CD4-positive, alpha-beta T cell (primary cell): ENCODE measurements at regions not wholly inside any gene's neighbourhood (a gene's known extent, or its start where the extent isn't known, plus 50 kb on each side); places are given as distances from the start of the nearest gene placed in this dataset.

ENCODE experiments used
- ATAC-seq: fragments of 200-7000 bp; cut with Tn5 transposase; one replicate; pipeline ENCODE4 v1.10.0; 2022; ENCODE audit warnings: mild to moderate bottlenecking; ENCODE audit not compliant: poor library complexity
- CTCF ChIA-PET: fragments of 350-600 bp; sonication (Branson Sonifier 250); formaldehyde crosslinking; loops from one replicate; lab custom pipeline; 2021; ENCODE audit warnings: antibody characterized with exemption, inconsistent platforms; lab: Charles Lee
- POLR2A ChIA-PET: fragments of 350-600 bp; sonication (Branson Sonifier 250); formaldehyde crosslinking; loops from one replicate; lab custom pipeline; 2021; ENCODE audit warnings: antibody characterized with exemption, inconsistent platforms; lab: Charles Lee
- DNase-seq, 14 experiments: peaks; one replicate each; pipeline ENCODE4 v3.0.0-alpha.2; 2013 to 2020; ENCODE audit warnings: mixed read lengths in 2 of 14
- H3K27ac ChIP-seq, 2 donors: one replicate each; pipeline versions ENCODE4 v1.5.1 to v1.7.0; 2013; ENCODE audit warnings: low read length in 2 of 2, low read depth in 1 of 2, mild to moderate bottlenecking in 1 of 2
- H3K27me3 ChIP-seq, 2 experiments: 1 replicate in 1 of 2; 2 replicates in 1 of 2; pipeline versions ENCODE4 v1.6.1 to v1.7.0; 2013; ENCODE audit warnings: low read length in 2 of 2, control low read depth in 1 of 2, mild to moderate bottlenecking in 1 of 2, moderate library complexity in 1 of 2; ENCODE audit not compliant: insufficient read depth in 2 of 2, control insufficient read depth in 1 of 2
- H3K36me3 ChIP-seq: one replicate; pipeline ENCODE4 v1.6.1; 2013; ENCODE audit warnings: low read length, control low read depth; ENCODE audit not compliant: insufficient read depth
- H3K4me1 ChIP-seq: one replicate; pipeline ENCODE4 v1.6.1; 2013; ENCODE audit warnings: low read length, control low read depth; ENCODE audit not compliant: insufficient read depth
- H3K4me3 ChIP-seq: one replicate; pipeline ENCODE4 v1.5.1; 2013; ENCODE audit warnings: mild to moderate bottlenecking, low read length, moderate library complexity
- H3K9me3 ChIP-seq, 2 experiments: 1 replicate in 1 of 2; 2 replicates in 1 of 2; pipeline versions ENCODE4 v1.6.1 to v1.7.0; 2013; ENCODE audit warnings: low read length in 2 of 2, mild to moderate bottlenecking in 2 of 2, control low read depth in 1 of 2, moderate library complexity in 1 of 2; ENCODE audit not compliant: control insufficient read depth in 1 of 2, insufficient read depth in 1 of 2
- H3K27ac Mint-ChIP-seq: one replicate; pipeline ENCODE4 v1.8.0; 2020; ENCODE audit warnings: mixed read lengths
- H3K27me3 Mint-ChIP-seq: one replicate; pipeline ENCODE4 v1.8.0; 2021; ENCODE audit warnings: mixed read lengths
- H3K36me3 Mint-ChIP-seq: one replicate; pipeline ENCODE4 v1.8.0; 2021; ENCODE audit warnings: low read depth, mixed read lengths
- H3K4me1 Mint-ChIP-seq: one replicate; pipeline ENCODE4 v1.8.0; 2021; ENCODE audit warnings: low read depth, mixed read lengths
- H3K4me3 Mint-ChIP-seq: one replicate; pipeline ENCODE4 v1.8.0; 2020; ENCODE audit warnings: mild to moderate bottlenecking, mixed read lengths
- H3K9me3 Mint-ChIP-seq: one replicate; pipeline ENCODE4 v1.8.0; 2020; ENCODE audit warnings: mixed read lengths
- intact Hi-C, 2 experiments: fragments of 100-400 bp; cut with DNase I in 1 of 2; cut with micrococcal nuclease in 1 of 2; formaldehyde crosslinking; loops; one replicate each; pipeline versions ENCODE4 v1.15.1 to v1.9.0; 2023 to 2025; cut with DNase I, micrococcal nuclease
- TF ChIP-seq, protein P1 (sequence below): fragments of 200-600 bp; IDR thresholded peaks from one replicate; pipeline ENCODE4 v1.8.0; 2022; ENCODE audit warnings: antibody characterized with exemption, mild to moderate bottlenecking

DNA sequence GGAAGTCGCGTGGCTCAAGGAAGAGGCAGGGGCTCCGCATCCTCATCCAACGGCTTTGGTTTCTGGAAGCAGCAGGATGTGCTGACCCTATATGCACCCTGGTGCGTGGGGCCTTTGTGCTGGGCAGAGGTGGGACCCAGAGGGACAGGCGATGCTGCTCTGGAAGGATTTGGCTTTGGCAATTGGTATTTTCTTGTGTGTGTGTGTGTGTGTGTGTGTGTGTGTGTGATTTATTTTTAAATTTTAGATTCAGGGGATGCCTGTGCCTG, 321.9 kb upstream of the ZNF507 start:
- Histone ChIP-seq H3K27ac (no peak overlapping the region), H3K4me1 (no peaks in the 10 kb centered on the region), H3K27me3 (peaks cover 0 to 2% of the 10 kb centered on the region in 2 experiments), H3K9me3 (peaks cover 0 to 19% of the 10 kb centered on the region in 2 experiments), H3K4me3 (no peak overlapping the region), H3K36me3 (no peaks in the 10 kb centered on the region)
- ChIA-PET POLR2A (no interaction called here), CTCF (no interaction called here)
- Mint-ChIP-seq H3K9me3 (peaks cover 11% of the 10 kb centered on the region), H3K4me3 (no peak overlapping the region), H3K36me3 (no peaks in the 10 kb centered on the region), H3K27me3 (peaks cover 4% of the 10 kb centered on the region), H3K27ac (no peak overlapping the region), H3K4me1 (no peaks in the 10 kb centered on the region)
- DNase-seq (no peak), ATAC-seq (no peak)
- TF ChIP-seq, protein P1, sequence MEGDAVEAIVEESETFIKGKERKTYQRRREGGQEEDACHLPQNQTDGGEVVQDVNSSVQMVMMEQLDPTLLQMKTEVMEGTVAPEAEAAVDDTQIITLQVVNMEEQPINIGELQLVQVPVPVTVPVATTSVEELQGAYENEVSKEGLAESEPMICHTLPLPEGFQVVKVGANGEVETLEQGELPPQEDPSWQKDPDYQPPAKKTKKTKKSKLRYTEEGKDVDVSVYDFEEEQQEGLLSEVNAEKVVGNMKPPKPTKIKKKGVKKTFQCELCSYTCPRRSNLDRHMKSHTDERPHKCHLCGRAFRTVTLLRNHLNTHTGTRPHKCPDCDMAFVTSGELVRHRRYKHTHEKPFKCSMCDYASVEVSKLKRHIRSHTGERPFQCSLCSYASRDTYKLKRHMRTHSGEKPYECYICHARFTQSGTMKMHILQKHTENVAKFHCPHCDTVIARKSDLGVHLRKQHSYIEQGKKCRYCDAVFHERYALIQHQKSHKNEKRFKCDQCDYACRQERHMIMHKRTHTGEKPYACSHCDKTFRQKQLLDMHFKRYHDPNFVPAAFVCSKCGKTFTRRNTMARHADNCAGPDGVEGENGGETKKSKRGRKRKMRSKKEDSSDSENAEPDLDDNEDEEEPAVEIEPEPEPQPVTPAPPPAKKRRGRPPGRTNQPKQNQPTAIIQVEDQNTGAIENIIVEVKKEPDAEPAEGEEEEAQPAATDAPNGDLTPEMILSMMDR: no peak
- intact Hi-C loops: no loop called here

DNA sequence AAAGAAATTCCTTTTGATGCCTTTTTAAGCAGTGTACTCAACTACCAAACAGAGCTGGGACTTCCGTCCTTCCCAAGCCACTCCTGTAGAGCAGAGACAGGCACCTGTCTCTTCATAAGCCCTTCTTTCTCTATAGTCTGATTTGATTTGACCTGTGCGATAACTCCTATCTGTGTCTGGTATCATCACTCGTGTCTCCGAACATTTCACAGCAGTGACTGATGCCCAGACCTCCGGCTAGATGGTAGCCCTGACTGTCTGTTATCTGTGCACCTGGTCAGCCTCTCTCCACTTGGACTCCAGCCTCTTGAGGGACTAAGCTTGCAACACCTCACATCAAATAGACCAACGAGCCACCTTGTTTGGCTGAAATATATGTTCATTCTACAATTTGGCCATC, 316.2 kb upstream of the ZNF507 start:
- no peaks in the 10 kb centered on the region for H3K4me1 Mint-ChIP-seq
- intact Hi-C loops: no loop called here
- ChIA-PET POLR2A (no interaction called here), CTCF (no interaction called here)
- Histone ChIP-seq H3K9me3 (peaks cover 0 to 14% of the 10 kb centered on the region in 2 experiments), H3K27ac (no peak overlapping the region), H3K4me3 (no peak overlapping the region), H3K36me3 (no peaks in the 10 kb centered on the region), H3K27me3 (peaks cover 0 to 2% of the 10 kb centered on the region in 2 experiments), H3K4me1 (no peaks in the 10 kb centered on the region)
- ATAC-seq (no peak), DNase-seq (no peak)
- TF ChIP-seq, protein P1: no peak
- H3K4me3 Mint-ChIP-seq: no peak overlapping the region
- H3K36me3 Mint-ChIP-seq: no peaks in the 10 kb centered on the region
- H3K27ac Mint-ChIP-seq: no peak overlapping the region
- peaks cover 22% of the 10 kb centered on the region for H3K27me3 Mint-ChIP-seq
- H3K9me3 Mint-ChIP-seq: peaks cover 6% of the 10 kb centered on the region

DNA sequence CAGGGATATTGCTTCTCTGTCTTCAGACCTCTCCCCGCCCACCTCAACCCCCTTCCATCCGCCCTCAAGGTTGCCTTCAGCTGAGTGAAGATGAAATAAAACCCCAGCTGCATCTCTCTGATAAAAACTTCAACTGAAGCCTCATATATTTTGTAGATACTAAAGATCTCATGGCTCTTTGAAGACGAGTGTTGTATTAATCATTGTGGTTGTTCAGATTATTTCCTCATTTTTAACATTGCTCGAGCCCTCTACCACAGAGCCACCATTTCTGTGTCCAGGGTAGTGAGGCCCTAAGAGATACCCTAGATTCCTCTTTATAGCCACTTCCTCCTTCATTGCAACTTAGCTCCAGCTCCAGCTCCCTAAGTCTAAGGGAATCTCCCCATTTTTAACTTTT, 312.8 kb upstream of the ZNF507 start:
- Mint-ChIP-seq H3K36me3 (no peaks in the 10 kb centered on the region), H3K4me3 (no peak overlapping the region), H3K4me1 (no peaks in the 10 kb centered on the region), H3K9me3 (no peaks in the 10 kb centered on the region), H3K27me3 (peaks cover 23% of the 10 kb centered on the region), H3K27ac (no peak overlapping the region)
- no peak overlapping the region for H3K27ac ChIP-seq
- H3K9me3 ChIP-seq: peaks cover 0 to 6% of the 10 kb centered on the region in 2 experiments
- H3K36me3 ChIP-seq: no peaks in the 10 kb centered on the region
- H3K4me3 ChIP-seq: no peak overlapping the region
- no peak for DNase-seq
- ChIA-PET CTCF (no interaction called here), POLR2A (no interaction called here)
- ATAC-seq: no peak
- TF ChIP-seq, protein P1: no peak
- H3K4me1 ChIP-seq: no peaks in the 10 kb centered on the region
- peaks cover 0 to 2% of the 10 kb centered on the region in 2 experiments for H3K27me3 ChIP-seq
- intact Hi-C loops: no loop called here
